ENCODE measurements at regions not wholly inside any gene's neighbourhood (a gene's known extent, or its start where the extent isn't known, plus 50 kb on each side); places are given as distances from the start of the nearest gene placed in this dataset.

- DNase-seq (ENCODE audit: low spot score), result no peak
Measured at GRCh38 chr3:135393898-135394525, 571.5 kb upstream of the PPP2R3A start.

GRCh38 chr3:135412475-135412874 is 553.1 kb upstream of the PPP2R3A start:
- no peak for DNase-seq (ENCODE audit: low spot score)

DNA sequence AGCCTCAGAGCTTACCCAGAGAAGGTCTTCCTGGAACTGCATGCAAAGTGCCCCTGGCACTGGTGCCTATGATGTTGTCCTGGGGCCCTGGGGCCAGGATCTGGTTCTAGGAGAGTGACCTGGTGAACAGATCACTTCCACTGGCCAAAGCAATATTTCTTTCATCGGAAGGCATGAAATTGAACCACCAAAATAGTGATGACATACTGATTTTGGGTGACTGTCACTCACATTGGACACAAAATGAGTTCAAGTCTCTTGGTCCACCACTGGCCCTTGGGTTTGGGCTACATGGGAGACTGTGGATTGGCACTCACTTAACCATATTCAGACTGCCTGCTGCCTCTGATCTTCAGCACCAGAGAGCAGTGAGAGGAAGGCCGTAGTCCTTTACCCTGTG is 549.3 kb upstream of the PPP2R3A start:
- no peak for DNase-seq (ENCODE audit: low spot score)

- no peak for DNase-seq (ENCODE audit: low spot score)
Measured at GRCh38 chr3:135419155-135419554, 546.4 kb upstream of the PPP2R3A start.

GRCh38 chr3:135426508-135426907 is 539.0 kb upstream of the PPP2R3A start:
- DNase-seq (ENCODE audit: low spot score), result no peak

- no peak for DNase-seq (ENCODE audit: low spot score)
Measured at GRCh38 chr3:135432402-135432801, 533.1 kb upstream of the PPP2R3A start.

- peak; percentile 60 for DNase-seq (ENCODE audit: low spot score)
Measured at GRCh38 chr3:135438889-135439597, 526.5 kb upstream of the PPP2R3A start.

- DNase-seq (ENCODE audit: low spot score), result peak; percentile 48
Measured at GRCh38 chr3:135439632-135440031, 525.9 kb upstream of the PPP2R3A start.

- DNase-seq (ENCODE audit: low spot score), result no peak
Measured at GRCh38 chr3:135440233-135440632, 525.3 kb upstream of the PPP2R3A start.

GRCh38 chr3:135440746-135441145 is 524.8 kb upstream of the PPP2R3A start:
- DNase-seq (ENCODE audit: low spot score), result no peak

GRCh38 chr3:135444058-135444457 is 521.5 kb upstream of the PPP2R3A start:
- no peak for DNase-seq (ENCODE audit: low spot score)

DNA sequence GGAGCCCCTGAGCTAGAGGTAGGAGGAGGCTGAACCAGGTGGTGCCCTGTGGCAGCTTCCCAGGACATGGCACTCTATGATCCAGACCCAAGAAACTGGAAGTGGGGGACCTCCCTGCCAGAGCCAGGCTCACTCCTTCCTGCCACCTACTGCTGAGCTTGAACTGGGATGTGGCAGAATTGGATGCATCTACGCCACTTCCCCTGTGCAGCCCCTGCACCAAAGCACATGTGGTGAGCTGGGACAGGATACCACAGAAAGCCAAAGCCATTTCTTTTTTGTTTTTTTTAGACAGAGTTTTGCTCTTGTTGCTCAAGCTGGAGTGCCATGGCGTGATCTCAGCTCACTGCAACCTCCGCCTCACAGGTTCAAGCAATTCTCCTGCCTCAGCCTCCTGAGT is 518.0 kb upstream of the PPP2R3A start:
- no peak for DNase-seq (ENCODE audit: low spot score)

GRCh38 chr3:135448520-135448919 is 517.0 kb upstream of the PPP2R3A start:
- no peak for DNase-seq (ENCODE audit: low spot score)

DNA sequence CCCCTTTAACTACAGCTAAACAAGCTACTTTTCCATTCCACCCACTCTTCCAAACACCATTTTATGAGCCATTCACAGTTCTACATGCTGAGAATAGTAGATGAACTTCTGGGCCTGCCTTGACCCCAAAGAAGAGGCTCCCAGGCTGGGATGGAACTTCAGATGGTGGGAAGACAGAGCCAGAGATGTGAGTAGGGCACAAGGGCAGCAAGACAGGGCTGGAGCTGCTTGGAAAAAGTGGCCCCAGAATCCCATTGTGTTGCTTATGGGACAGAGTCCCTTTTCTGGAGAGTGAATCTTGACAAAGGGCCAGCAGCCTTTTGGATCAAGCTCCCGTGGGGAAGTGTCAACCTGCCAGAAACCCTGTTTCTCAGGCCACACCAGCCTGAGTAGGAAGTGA is 516.5 kb upstream of the PPP2R3A start:
- no peak for DNase-seq (ENCODE audit: low spot score)

GRCh38 chr3:135451037-135451785 is 514.3 kb upstream of the PPP2R3A start:
- no peak for DNase-seq (ENCODE audit: low spot score)

DNA sequence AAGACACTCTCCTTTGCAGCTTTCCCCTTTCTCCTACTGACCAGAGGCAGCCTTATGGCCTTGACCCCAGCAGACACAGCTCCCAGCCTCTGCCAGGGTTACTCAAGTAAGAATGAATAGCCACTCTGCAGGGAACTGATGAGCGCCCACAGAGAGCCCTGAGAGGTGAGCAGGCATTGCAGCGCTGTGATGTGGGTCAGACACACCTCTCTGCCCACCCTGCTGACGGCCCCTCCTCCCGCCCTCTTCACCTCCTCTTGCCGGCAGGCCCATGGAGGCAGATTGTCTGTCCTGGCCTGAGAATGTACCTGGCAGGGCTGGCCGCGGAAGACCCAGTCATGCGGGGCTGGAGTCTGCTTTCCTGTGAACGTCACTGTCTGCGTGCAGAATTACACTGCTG is 512.6 kb upstream of the PPP2R3A start:
- no peak for DNase-seq (ENCODE audit: low spot score)

GRCh38 chr3:135453326-135453725 is 512.2 kb upstream of the PPP2R3A start:
- DNase-seq (ENCODE audit: low spot score), result no peak

DNA sequence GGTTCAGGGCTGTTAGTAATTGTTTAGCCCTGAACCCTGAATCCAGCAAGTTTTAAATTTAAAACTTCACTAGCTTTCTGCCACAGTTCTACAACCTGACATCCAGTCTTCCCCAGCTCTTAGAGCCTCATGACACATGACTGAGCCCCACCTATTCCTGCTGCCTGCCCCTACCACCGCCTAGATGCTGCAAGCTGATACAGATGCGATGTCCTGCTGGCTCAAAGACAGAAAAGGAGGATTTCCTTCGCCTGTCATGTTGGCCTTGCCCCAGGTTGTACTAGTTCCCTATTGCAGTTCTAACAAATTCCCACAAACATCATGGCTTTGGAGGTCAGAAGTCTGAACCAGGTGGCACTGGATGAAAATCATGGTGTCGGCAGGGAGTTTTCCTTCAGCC is 510.6 kb upstream of the PPP2R3A start:
- DNase-seq (ENCODE audit: low spot score), result no peak

DNA sequence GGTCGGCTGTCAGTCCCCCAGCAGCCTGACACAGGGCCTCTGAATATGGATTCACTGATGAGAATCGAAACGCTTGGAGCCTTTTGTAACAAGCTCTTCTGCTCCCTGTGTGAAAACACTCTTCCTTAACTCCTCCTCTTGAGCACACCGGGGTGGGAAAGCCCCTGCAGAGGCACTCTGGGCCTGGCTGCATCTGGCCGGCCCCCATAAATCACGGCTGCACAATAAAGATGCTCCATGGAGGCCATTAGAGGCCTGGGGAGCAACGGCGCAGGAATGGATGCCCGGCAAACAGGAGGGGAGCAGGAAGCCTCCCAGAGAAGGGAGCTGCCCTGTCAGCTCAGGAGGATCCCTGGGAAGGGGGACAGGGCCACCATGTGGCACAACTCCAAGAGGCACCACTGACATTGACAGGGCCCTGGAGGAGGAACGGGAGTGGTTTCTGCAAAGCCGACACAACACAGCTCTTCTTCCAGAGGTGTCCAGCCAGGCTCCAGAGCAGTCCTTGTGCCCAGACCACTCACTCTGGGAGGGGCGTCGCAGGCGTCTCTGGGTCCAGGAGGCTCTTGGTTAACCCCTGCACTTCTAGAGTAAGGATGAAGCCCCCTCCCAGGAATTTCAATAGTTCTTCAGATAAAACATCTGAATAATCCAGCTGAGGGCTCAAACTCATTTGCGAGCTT is 509.3 kb upstream of the PPP2R3A start:
- DNase-seq (ENCODE audit: low spot score), result peak; percentile 85

GRCh38 chr3:135458541-135459322 is 506.8 kb upstream of the PPP2R3A start:
- no peak for DNase-seq (ENCODE audit: low spot score)

- DNase-seq (ENCODE audit: low spot score), result no peak
Measured at GRCh38 chr3:135460273-135460672, 505.3 kb upstream of the PPP2R3A start.
